HG02763 (cell line): ENCODE measurements at regions not wholly inside any gene's neighbourhood (a gene's known extent, or its start where the extent isn't known, plus 50 kb on each side); places are given as distances from the start of the nearest gene placed in this dataset.
"Not testable (repeated sequence)": the region's sequence is repeated elsewhere in the genome, so short reads cannot be mapped to it uniquely, and the experiment has no call there.

Source experiments
- ATAC-seq: cut with Tn5 transposase; IDR thresholded peaks from one replicate; pipeline ENCODE4 v1.9.1; 2021; ENCODE audit warnings: mild to moderate bottlenecking, moderate library complexity; ENCODE audit not compliant: unreplicated experiment

GRCh38 chr12:69171881-69172280 is 67.5 kb upstream of the CPSF6 start:
- no peak for ATAC-seq

- no peak for ATAC-seq
These were observed 66.9 kb upstream of the CPSF6 start for GRCh38 chr12:69172491-69172890.

- ATAC-seq: no peak
These were observed 66.0 kb upstream of the CPSF6 start for GRCh38 chr12:69173368-69173767.

- ATAC-seq: no peak
These were observed 59.6 kb upstream of the CPSF6 start for GRCh38 chr12:69179786-69180185.

GRCh38 chr12:69187572-69187971 is 51.8 kb upstream of the CPSF6 start:
- not testable (repeated sequence) for ATAC-seq

- ATAC-seq: no peak
These were observed 49.9 kb upstream of the CPSF6 start for GRCh38 chr12:69189378-69189978.
